Neural progenitor cell (in vitro differentiated cells): ENCODE measurements at regions not wholly inside any gene's neighbourhood (a gene's known extent, or its start where the extent isn't known, plus 50 kb on each side); places are given as distances from the start of the nearest gene placed in this dataset.

Source experiments
- EZH2 ChIP-seq: fragments of 200-600 bp; sonication (generic); IDR thresholded peaks from 2 replicates; pipeline ENCODE4 v1.6.1; 2017; ENCODE audit warnings: antibody characterized with exemption, mild to moderate bottlenecking, moderate library complexity
- TF ChIP-seq, protein P1 (sequence below): fragments of 200-600 bp; sonication (generic); IDR thresholded peaks from 2 replicates; pipeline ENCODE4 v1.5.1; 2017; ENCODE audit warnings: antibody characterized with exemption, mild to moderate bottlenecking

DNA sequence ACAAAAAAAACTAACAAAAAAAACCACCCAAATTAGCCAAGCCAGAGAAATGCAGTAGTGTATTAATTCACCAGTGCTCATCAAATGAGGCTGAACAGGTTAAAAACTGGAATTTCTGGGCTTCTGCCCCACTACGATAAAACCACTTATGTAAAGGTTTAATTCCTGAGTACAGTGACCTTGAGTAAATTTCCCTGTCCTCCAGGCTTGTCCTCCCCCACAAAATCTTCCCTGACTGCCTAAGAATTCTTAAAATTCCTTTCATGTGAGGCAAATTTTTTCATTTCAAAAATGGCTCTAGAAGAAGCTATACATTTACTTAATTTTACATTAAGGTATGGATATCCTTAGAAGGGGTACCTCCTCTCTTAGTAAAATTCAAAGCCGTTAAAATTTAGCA, 80.1 kb upstream of the ID4 start:
- TF ChIP-seq, protein P1, sequence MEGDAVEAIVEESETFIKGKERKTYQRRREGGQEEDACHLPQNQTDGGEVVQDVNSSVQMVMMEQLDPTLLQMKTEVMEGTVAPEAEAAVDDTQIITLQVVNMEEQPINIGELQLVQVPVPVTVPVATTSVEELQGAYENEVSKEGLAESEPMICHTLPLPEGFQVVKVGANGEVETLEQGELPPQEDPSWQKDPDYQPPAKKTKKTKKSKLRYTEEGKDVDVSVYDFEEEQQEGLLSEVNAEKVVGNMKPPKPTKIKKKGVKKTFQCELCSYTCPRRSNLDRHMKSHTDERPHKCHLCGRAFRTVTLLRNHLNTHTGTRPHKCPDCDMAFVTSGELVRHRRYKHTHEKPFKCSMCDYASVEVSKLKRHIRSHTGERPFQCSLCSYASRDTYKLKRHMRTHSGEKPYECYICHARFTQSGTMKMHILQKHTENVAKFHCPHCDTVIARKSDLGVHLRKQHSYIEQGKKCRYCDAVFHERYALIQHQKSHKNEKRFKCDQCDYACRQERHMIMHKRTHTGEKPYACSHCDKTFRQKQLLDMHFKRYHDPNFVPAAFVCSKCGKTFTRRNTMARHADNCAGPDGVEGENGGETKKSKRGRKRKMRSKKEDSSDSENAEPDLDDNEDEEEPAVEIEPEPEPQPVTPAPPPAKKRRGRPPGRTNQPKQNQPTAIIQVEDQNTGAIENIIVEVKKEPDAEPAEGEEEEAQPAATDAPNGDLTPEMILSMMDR = no peak
- no peak for TF ChIP-seq EZH2
